Endothelial cell of umbilical vein (primary cell): ENCODE measurements at regions not wholly inside any gene's neighbourhood (a gene's known extent, or its start where the extent isn't known, plus 50 kb on each side); places are given as distances from the start of the nearest gene placed in this dataset.

Experiments
- BruUV-seq: library from RNA; stranded (reverse); fragments of 400-500 nt; replicated peaks from 2 replicates; lab custom pipeline; 2021; lab: Mats Ljungman, UMichigan
- CTCF ChIA-PET: fragments of 300-600, 350-600 bp; sonication (Branson Sonifier 250); formaldehyde crosslinking; loops from one replicate; lab custom pipeline; 2021; ENCODE audit warnings: antibody characterized with exemption, inconsistent platforms; lab: Charles Lee
- POLR2A ChIA-PET: fragments of 300-600, 350-600 bp; sonication (Branson Sonifier 250); formaldehyde crosslinking; loops from one replicate; lab custom pipeline; 2021; ENCODE audit warnings: antibody characterized with exemption, inconsistent platforms; lab: Charles Lee
- DNase-seq: peaks from one replicate; pipeline ENCODE4 v3.0.0-alpha.2; 2011; ENCODE audit warnings: low read depth, low spot score
- FAIRE-seq: peaks from 2 replicates; lab custom pipeline; 2011; peaks lifted over from hg19 to GRCh38; lab: Jason Lieb, UNC
- H2AFZ ChIP-seq: 2 replicates; pipeline ENCODE4 v1.6.0; 2012; ENCODE audit warnings: low read depth, low read length, control low read depth, inconsistent platforms
- H3K27ac ChIP-seq: 2 replicates; pipeline ENCODE4 v1.5.1; 2011; ENCODE audit warnings: low read depth, mild to moderate bottlenecking, control low read depth, low read length, moderate library complexity; ENCODE audit not compliant: insufficient read depth
- H3K27me3 ChIP-seq, 2 experiments: 2 replicates each; pipeline versions ENCODE4 v1.6.0 to v1.6.1; 2011; ENCODE audit warnings: low read length in 2 of 2, mixed read lengths in 1 of 2; ENCODE audit not compliant: control insufficient read depth in 2 of 2, insufficient read depth in 2 of 2
- H3K36me3 ChIP-seq, 2 experiments: 2 replicates in 1 of 2; 3 replicates in 1 of 2; pipeline ENCODE4 v1.5.1; 2011; ENCODE audit warnings: low read length in 2 of 2, mild to moderate bottlenecking in 1 of 2, moderate library complexity in 1 of 2; ENCODE audit not compliant: control insufficient read depth in 2 of 2, insufficient read depth in 2 of 2; ENCODE audit errors: extremely low read depth in 1 of 2
- H3K4me1 ChIP-seq: 3 replicates; pipeline ENCODE4 v1.5.1; 2011; ENCODE audit warnings: mild to moderate bottlenecking, low read length; ENCODE audit not compliant: control insufficient read depth, insufficient read depth; ENCODE audit errors: extremely low read depth
- H3K4me2 ChIP-seq: 2 replicates; pipeline ENCODE4 v1.6.1; 2011; ENCODE audit warnings: low read length, control low read depth, mixed read lengths; ENCODE audit not compliant: insufficient read depth
- H3K4me3 ChIP-seq, 3 experiments: fragments of 200-600 bp in 1 of 3; sonication (generic), shearing (Covaris generic) in 1 of 3; replicated peaks in 1 of 3; 2 replicates each; pipeline ENCODE4 v1.5.1; 2011 to 2016; ENCODE audit warnings: control low read depth in 3 of 3, low read length in 3 of 3, mild to moderate bottlenecking in 2 of 3, inconsistent platforms in 1 of 3, low read depth in 1 of 3, moderate library complexity in 1 of 3; ENCODE audit not compliant: insufficient read depth in 1 of 3
- H3K79me2 ChIP-seq: 2 replicates; pipeline ENCODE4 v1.6.0; 2012; ENCODE audit warnings: low read length, inconsistent platforms; ENCODE audit not compliant: control insufficient read depth, insufficient read depth
- H3K9ac ChIP-seq: replicated peaks from 2 replicates; pipeline ENCODE3; 2011; ENCODE audit warnings: low read length, control low read depth; ENCODE audit not compliant: insufficient read depth; ENCODE audit errors: extremely low read depth
- H3K9me1 ChIP-seq: replicated peaks from 3 replicates; pipeline ENCODE4 v1.6.0; 2011; ENCODE audit warnings: mild to moderate bottlenecking, low read length; ENCODE audit not compliant: control insufficient read depth, insufficient read depth; ENCODE audit errors: extremely low read depth
- H3K9me3 ChIP-seq: replicated peaks from 2 replicates; pipeline ENCODE4 v1.5.1; 2012; ENCODE audit warnings: low read length, inconsistent platforms; ENCODE audit not compliant: control insufficient read depth, insufficient read depth
- H4K20me1 ChIP-seq: replicated peaks from 2 replicates; pipeline ENCODE3; 2011; ENCODE audit warnings: mild to moderate bottlenecking, low read length; ENCODE audit not compliant: control insufficient read depth, insufficient read depth; ENCODE audit errors: extremely low read depth
- CTCF ChIP-seq, 2 donors: IDR thresholded peaks; 1 replicate in 1 of 2; 2 replicates in 1 of 2; pipeline ENCODE4 v1.5.1; 2011; ENCODE audit warnings: low read length in 2 of 2, mild to moderate bottlenecking in 2 of 2, moderate library complexity in 2 of 2, control low read depth in 1 of 2, inconsistent platforms in 1 of 2, low read depth in 1 of 2; ENCODE audit not compliant: insufficient read depth in 1 of 2; ENCODE audit errors: extremely low read depth in 1 of 2
- EZH2 ChIP-seq: IDR thresholded peaks from 2 replicates; pipeline ENCODE4 v1.6.1; 2012; ENCODE audit warnings: borderline replicate concordance, low read depth, mild to moderate bottlenecking, moderate library complexity, low read length, inconsistent platforms; ENCODE audit not compliant: severe bottlenecking
- FOS ChIP-seq: IDR thresholded peaks from 2 replicates; pipeline ENCODE4 v1.6.1; 2011; ENCODE audit warnings: mild to moderate bottlenecking, low read length, moderate library complexity, borderline replicate concordance; ENCODE audit not compliant: insufficient read depth
- GATA2 ChIP-seq: IDR thresholded peaks from 2 replicates; pipeline ENCODE4 v1.7.0; 2011; ENCODE audit warnings: low read depth, mild to moderate bottlenecking, moderate library complexity, mixed read lengths, low read length; ENCODE audit not compliant: insufficient read length, insufficient read depth
- JUN ChIP-seq: IDR thresholded peaks from 2 replicates; pipeline ENCODE4 v1.6.1; 2011; ENCODE audit warnings: borderline replicate concordance, low read depth; ENCODE audit not compliant: insufficient read length, insufficient read depth
- MAX ChIP-seq: IDR thresholded peaks from 2 replicates; pipeline ENCODE4 v1.6.1; 2011; ENCODE audit not compliant: insufficient read depth, insufficient read length
- MYC ChIP-seq: IDR thresholded peaks from one replicate; pipeline ENCODE4 v1.6.1; 2011; ENCODE audit warnings: mild to moderate bottlenecking, low read depth, low read length
- POLR2A ChIP-seq: IDR thresholded peaks from 2 replicates; pipeline ENCODE4 v1.6.1; 2012; ENCODE audit warnings: low read depth, mild to moderate bottlenecking, control low read depth, low read length
- POLR2AphosphoS5 ChIP-seq: IDR thresholded peaks from 2 replicates; pipeline ENCODE4 v1.6.1; 2012; ENCODE audit warnings: low read depth, mild to moderate bottlenecking, control low read depth, low read length, moderate library complexity; ENCODE audit not compliant: insufficient read depth
- dilution Hi-C: fragments of 300-500 bp; cut with MboI; formaldehyde crosslinking; loops from one replicate; pipeline ENCODE4 v1.15.0; 2019; ENCODE audit warnings: low sequenced_read_pairs; ENCODE audit not compliant: extremely low pct_ligation_motif_present
- intact Hi-C: fragments of 100-400 bp; cut with micrococcal nuclease; formaldehyde crosslinking; loops from one replicate; pipeline ENCODE4 v1.10.0; 2022

GRCh38 chr2:176535467-176536113 is 266.3 kb downstream of the MTX2 start:
- H3K27ac ChIP-seq, result no peak overlapping the region

More at GRCh38 chr2:176535467-176536113, 266.3 kb downstream of the MTX2 start:
- H3K36me3 ChIP-seq, result no peaks in the 10 kb centered on the region
- dilution Hi-C loops (no loop called here), intact Hi-C loops (no loop called here)
- FAIRE-seq, result no peak
- H3K27me3 ChIP-seq, result no peaks in the 10 kb centered on the region
- no peak overlapping the region for H3K4me2 ChIP-seq
- TF ChIP-seq CTCF (IDR thresholded peaks at IDR 0.05; ENCODE audit: extremely low read depth in 1 of 2, insufficient read depth in 1 of 2, low read depth in 1 of 2, low read length in 2 of 2) (no peak), POLR2A (no peak), POLR2AphosphoS5 (no peak), GATA2 (no peak), FOS (no peak), EZH2 (no peak), MAX (no peak), MYC (no peak), JUN (no peak)
- no peak overlapping the region for H3K4me3 ChIP-seq
- H3K79me2 ChIP-seq, result no peaks in the 10 kb centered on the region
- H3K9me1 ChIP-seq, result no peaks in the 10 kb centered on the region
- ChIA-PET POLR2A (no interaction called here), CTCF (interaction anchor here (2.8 to 4.0 kb wide), 2 partner anchors 18 to 80 kb away, joined by 11 to 20 read pairs; no protein-coding TSS in a partner anchor)
- no peak overlapping the region for H3K9ac ChIP-seq
- no peak for DNase-seq
- H2AFZ ChIP-seq, result no peak overlapping the region
- no TSS peak for BruUV-seq
- no peaks in the 10 kb centered on the region for H3K9me3 ChIP-seq
- no peaks in the 10 kb centered on the region for H3K4me1 ChIP-seq
- no peaks in the 10 kb centered on the region for H4K20me1 ChIP-seq
